GM21447 (cell line): ENCODE measurements at regions not wholly inside any gene's neighbourhood (a gene's known extent, or its start where the extent isn't known, plus 50 kb on each side); places are given as distances from the start of the nearest gene placed in this dataset.

Source experiments
- ATAC-seq: cut with Tn5 transposase; IDR thresholded peaks from one replicate; pipeline ENCODE4 v1.9.1; 2021; ENCODE audit not compliant: unreplicated experiment

GRCh38 chr6:148265054-148265453 lies 77.6 kb upstream of the SASH1 start:
- ATAC-seq = no peak

GRCh38 chr6:148269386-148269785 lies 73.3 kb upstream of the SASH1 start:
- ATAC-seq = no peak

- no peak for ATAC-seq
Observed at GRCh38 chr6:148271711-148272439, 70.8 kb upstream of the SASH1 start.

GRCh38 chr6:148272597-148272996 lies 70.0 kb upstream of the SASH1 start:
- no peak for ATAC-seq

- no peak for ATAC-seq
Observed at GRCh38 chr6:148273962-148274752, 68.5 kb upstream of the SASH1 start.

GRCh38 chr6:148274809-148275208 lies 67.8 kb upstream of the SASH1 start:
- ATAC-seq = no peak

GRCh38 chr6:148285205-148285604 lies 57.4 kb upstream of the SASH1 start:
- ATAC-seq = no peak

- ATAC-seq = no peak
Observed at GRCh38 chr6:148286563-148286962, 56.1 kb upstream of the SASH1 start.

DNA sequence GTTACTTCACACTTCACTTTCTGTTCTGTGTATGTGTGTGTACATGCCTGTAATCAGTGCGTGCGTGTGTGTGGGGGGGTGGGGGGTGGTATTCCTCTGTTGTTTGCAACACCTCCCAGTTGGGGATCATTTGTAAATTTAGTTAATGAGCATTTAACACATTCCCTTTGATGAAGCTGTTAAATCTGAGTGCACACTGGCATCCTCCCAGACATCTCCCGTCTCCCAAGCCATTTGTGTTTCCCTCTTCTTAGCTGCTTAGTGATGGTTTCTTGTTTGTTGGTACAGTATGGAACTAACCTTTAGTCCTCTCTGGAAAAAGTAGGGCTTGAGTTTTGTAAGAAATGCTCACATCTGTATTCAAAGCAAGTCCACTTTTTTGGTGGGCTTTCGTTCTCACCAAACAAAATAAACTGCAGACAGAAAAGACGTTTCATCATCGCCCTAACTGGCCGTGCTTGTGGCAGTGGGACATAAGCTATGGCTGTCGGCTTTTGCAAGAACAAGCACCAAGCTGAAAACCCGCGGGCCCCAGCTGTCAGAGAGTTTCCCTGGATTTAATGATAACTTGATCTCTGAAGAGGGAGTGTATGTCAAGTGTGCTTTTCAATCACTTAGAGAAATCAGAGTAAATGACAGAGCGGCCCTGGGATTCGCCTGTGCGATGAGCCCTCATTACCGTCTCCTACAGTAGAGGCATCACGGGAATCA lies 54.9 kb upstream of the SASH1 start:
- no peak for ATAC-seq

GRCh38 chr6:148288541-148288940 lies 54.1 kb upstream of the SASH1 start:
- ATAC-seq = no peak

DNA sequence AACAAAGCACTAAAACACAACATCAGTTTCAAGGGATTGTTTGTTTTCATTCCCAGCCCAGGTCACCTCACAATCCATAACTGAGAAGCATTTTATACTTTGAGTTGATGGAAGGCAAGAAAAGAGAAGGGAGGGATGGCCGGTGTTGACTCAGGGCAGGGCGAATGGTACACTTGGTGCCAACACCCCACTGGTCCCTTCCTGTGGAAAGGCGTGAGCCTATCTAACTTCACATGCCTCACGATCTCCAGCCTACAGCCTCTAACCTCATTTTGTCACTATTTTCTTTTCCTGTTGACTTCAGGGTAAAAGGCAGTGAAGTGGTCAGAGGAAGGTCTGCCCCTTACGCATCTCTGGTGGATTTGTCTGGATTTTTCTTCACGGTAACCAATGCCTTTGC lies 53.5 kb upstream of the SASH1 start:
- no peak for ATAC-seq

DNA sequence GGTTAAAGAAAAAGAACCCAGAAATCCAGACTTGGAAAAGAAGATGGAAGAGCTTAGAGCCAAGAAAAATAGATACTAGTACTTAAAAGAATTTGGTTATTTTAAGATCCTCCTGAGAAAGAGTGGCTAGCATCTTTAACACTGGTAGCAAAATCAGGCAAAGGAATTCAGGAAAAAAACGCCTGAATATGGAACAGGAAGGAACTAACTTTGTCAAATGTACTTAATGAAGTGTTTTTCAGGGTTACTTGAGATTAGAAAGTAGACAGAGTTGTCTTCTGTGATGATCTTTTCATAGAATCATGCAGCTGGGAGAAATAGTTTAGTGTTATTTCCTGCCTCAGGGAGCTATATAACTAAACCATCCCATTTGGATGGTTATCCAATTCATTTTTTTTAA lies 50.8 kb upstream of the SASH1 start:
- no peak for ATAC-seq
